ENCODE measurements at regions not wholly inside any gene's neighbourhood (a gene's known extent, or its start where the extent isn't known, plus 50 kb on each side); places are given as distances from the start of the nearest gene placed in this dataset.

- Histone ChIP-seq H3K27me3 (replicated peaks) (no peaks in the 10 kb centered on the region), H3K27ac (no peak overlapping the region), H3K36me3 (replicated peaks) (no peaks in the 10 kb centered on the region), H3K4me3 (ENCODE audit: low read depth, low read length) (no peak overlapping the region)
- in situ Hi-C loops (cut with HindIII; ENCODE audit: low pct_ligation_motif_present, low sequenced_read_pairs): no loop called here
- no peak for DNase-seq
- no peak for TF ChIP-seq CTCF (IDR thresholded peaks at IDR 0.05; ENCODE audit: low read depth, low read length, missing control alignments)
These were observed 448.5 kb downstream of the MEI4 start for GRCh38 chr6:78101387-78101786.

- in situ Hi-C loops (cut with HindIII; ENCODE audit: low pct_ligation_motif_present, low sequenced_read_pairs): no loop called here
- Histone ChIP-seq H3K27me3 (replicated peaks) (no peaks in the 10 kb centered on the region), H3K27ac (no peak overlapping the region), H3K4me3 (ENCODE audit: low read depth, low read length) (no peak overlapping the region), H3K36me3 (replicated peaks) (no peaks in the 10 kb centered on the region)
- no peak for TF ChIP-seq CTCF (IDR thresholded peaks at IDR 0.05; ENCODE audit: low read depth, low read length, missing control alignments)
- DNase-seq: no peak
These were observed 457.8 kb downstream of the MEI4 start for GRCh38 chr6:78110641-78111040.

- H3K4me3 ChIP-seq (ENCODE audit: low read depth, low read length): no peak overlapping the region
- H3K27ac ChIP-seq: no peak overlapping the region
- H3K27me3 ChIP-seq (replicated peaks): no peaks in the 10 kb centered on the region
- TF ChIP-seq CTCF (IDR thresholded peaks at IDR 0.05; ENCODE audit: low read depth, low read length, missing control alignments): no peak
- in situ Hi-C loops (cut with HindIII; ENCODE audit: low pct_ligation_motif_present, low sequenced_read_pairs): no loop called here
- no peaks in the 10 kb centered on the region for H3K36me3 ChIP-seq (replicated peaks)
- no peak for DNase-seq
These were observed 465.1 kb downstream of the MEI4 start for GRCh38 chr6:78117966-78118365.

- TF ChIP-seq CTCF (IDR thresholded peaks at IDR 0.05; ENCODE audit: low read depth, low read length, missing control alignments): no peak
- in situ Hi-C loops (cut with HindIII; ENCODE audit: low pct_ligation_motif_present, low sequenced_read_pairs): no loop called here
These were observed 478.7 kb downstream of the MEI4 start for GRCh38 chr6:78131521-78131920.

GRCh38 chr6:78132671-78133410 is 480.0 kb downstream of the MEI4 start:
- H3K36me3 ChIP-seq (replicated peaks): no peaks in the 10 kb centered on the region
- no peak overlapping the region for H3K27ac ChIP-seq
- no peak overlapping the region for H3K4me3 ChIP-seq (ENCODE audit: low read depth, low read length)
- TF ChIP-seq CTCF (IDR thresholded peaks at IDR 0.05; ENCODE audit: low read depth, low read length, missing control alignments): no peak
- DNase-seq: no peak
- no peaks in the 10 kb centered on the region for H3K27me3 ChIP-seq (replicated peaks)
- in situ Hi-C loops (cut with HindIII; ENCODE audit: low pct_ligation_motif_present, low sequenced_read_pairs): no loop called here

More at GRCh38 chr6:78131521-78131920, 478.7 kb downstream of the MEI4 start:
- no peak overlapping the region for H3K27ac ChIP-seq
- H3K4me3 ChIP-seq (ENCODE audit: low read depth, low read length): no peak overlapping the region
- no peaks in the 10 kb centered on the region for H3K36me3 ChIP-seq (replicated peaks)
- no peak for DNase-seq
- H3K27me3 ChIP-seq (replicated peaks): no peaks in the 10 kb centered on the region

GRCh38 chr6:78150425-78150824 is 497.6 kb downstream of the MEI4 start:
- no peaks in the 10 kb centered on the region for H3K27me3 ChIP-seq (replicated peaks)
- in situ Hi-C loops (cut with HindIII; ENCODE audit: low pct_ligation_motif_present, low sequenced_read_pairs): no loop called here
- no peaks in the 10 kb centered on the region for H3K36me3 ChIP-seq (replicated peaks)
- DNase-seq: no peak
- H3K4me3 ChIP-seq (ENCODE audit: low read depth, low read length): no peak overlapping the region
- H3K27ac ChIP-seq: no peak overlapping the region
- TF ChIP-seq CTCF (IDR thresholded peaks at IDR 0.05; ENCODE audit: low read depth, low read length, missing control alignments): no peak

Data from brain microvascular endothelial cell (primary cell).